NCI-H82 treated with DMSO at 0.1 percent for 48 hours (cell line): ENCODE measurements at regions not wholly inside any gene's neighbourhood (a gene's known extent, or its start where the extent isn't known, plus 50 kb on each side); places are given as distances from the start of the nearest gene placed in this dataset.

ENCODE experiments used
- DNase-seq: peaks from one replicate; lab custom pipeline; 2025; ENCODE audit not compliant: unreplicated experiment; lab: John Stamatoyannopoulos, UW

DNA sequence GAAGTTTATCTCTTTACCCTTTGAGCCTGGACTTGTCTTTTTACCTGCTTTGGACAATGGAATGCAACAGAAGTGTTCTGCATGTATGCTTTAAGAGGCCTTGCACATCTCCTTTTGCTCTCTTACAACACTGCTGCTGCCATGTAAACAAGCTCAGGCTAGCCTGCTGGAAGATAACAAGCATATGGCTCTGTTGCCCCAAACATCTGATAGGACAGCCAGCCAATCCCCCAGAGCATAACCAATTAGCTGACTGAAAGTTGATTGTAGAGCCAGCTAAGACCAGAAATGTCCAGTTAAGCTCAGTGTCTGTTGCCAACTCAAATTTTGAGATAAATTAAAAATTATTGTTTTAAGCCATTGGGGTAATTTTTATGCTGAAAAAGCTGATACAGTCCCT is 510.6 kb upstream of the CNKSR2 start:
- DNase-seq: no peak

DNA sequence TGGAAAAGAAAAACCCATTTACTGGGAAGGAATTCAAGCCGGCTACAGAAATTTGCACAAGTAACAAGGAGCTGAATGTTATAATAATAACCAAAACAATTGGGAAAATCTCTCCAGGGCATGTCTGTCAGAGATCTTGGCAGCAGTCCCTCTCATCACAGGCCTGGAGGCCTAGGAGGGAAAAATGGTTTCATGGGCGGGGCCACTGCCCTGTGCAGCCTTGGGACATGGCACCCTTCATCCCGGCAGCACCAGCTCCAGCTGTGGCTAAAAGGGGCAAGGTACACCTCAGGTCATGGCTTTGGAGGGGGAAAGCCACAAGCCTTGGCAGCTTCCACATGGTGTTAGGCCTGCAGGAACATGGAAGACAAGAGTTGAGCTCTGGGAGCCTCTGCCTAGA is 513.1 kb upstream of the CNKSR2 start:
- DNase-seq: no peak

DNA sequence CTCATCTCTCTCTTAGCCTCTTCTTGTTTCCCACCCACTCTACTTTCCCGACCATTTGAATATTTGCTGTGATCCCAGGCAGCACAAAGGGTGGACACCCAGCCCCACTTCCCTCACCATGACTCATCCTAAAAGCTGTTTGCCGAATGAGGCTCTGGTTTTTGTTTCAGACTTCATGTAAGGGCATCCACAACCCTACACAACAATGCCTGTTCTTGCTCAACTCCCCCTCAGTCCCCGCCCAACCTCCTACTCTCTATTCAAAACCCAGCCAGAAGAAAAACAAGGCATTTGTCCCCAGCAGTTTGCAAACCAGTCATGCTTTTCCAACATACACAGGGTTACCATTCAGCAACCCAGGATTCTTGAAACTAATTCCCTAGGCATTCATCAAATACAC is 516.5 kb upstream of the CNKSR2 start:
- DNase-seq: no peak

DNA sequence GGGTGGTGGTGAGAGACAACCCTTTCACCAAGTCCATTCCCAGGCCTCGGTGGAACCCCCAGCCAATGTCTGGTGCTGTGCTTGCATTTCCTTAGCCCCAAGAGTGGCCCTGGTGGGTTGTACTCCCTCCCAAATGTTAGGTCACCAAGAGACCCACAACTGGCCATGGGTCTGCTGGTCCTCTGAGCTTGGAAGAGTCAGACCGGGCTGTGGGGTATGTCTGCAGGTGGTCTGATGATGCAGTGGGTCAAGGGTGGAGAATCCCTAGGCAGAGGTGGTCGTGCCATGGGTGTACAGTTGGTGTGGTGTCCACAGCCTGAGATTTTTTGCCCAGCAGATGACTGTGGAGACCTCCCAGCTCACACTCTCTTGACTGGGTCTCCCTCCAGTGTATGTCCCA is 535.7 kb upstream of the CNKSR2 start:
- no peak for DNase-seq

DNA sequence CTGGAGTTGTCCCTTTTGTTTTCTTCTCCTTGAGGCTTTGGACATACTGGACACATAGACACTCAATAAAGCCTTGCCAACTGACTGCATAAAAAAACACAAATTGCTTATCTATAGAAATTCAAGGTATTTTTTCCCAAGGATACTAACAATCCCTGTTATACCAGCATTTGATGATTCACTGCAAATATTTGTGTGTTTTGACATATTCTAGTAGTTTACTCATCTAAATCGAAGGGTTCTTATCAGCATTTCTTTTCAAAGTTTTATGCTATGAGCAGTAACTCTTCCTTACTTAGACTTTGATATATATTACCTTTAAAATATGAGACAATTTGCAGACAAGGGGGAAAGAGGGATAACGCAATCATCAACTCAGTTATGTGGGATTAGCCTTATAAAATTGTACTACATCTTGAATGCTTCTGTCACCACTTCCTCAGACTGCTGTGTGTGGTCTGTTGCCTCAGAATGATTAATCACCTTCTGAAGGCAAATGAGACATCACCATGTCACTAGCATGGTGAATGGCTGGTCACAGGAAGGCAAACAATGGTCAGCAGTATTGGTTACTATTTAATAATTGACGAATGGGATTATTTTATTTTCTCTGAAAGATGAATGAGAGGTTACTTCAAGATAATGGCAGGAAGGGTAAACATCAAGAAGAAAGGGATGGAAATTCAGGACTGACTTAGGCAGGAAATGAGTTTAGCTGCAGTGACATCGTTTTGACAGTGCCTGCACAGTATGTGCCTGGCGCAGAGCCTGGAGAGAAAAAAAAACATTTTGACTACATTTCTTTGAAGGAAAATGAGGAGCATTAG is 544.3 kb upstream of the CNKSR2 start:
- DNase-seq: no peak

DNA sequence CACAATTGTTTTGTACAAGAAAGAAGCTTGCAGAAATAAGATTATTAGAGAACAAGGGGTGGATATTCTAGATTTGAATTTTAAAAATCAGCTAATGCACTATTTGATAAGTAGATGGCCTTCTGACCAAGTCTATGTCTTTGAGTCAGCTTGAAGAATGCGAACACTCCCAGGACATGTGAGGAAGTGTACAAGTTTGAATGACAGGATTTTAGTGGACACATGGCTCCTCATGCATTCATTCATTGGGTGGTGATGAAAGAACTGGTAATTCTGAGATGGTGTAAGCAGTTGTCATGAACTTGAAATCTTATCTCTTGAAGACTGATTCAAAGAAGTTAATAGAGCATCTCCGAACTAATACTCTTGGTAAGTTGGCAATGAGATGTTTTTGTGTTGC is 548.2 kb upstream of the CNKSR2 start:
- no peak for DNase-seq

DNA sequence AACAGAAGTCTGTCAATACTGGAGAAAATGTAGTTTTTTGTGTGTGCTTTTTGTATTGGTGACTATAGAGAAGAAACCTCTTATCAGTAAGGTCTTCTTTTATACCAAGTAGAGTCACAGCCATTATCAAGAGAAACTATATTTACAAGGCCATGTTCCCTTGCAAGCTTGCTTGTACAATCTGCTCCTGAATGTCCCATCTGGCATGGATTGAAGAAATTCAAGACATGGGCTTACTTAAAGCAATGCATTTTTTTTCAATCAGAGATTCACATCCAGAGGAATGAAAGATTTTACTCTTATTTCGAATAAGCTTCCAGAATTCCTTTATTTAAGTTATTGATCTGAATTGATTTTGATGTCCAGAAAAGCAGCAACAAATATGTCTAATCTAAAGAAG is 537.3 kb upstream of the RPS6KA3 start:
- DNase-seq: no peak

DNA sequence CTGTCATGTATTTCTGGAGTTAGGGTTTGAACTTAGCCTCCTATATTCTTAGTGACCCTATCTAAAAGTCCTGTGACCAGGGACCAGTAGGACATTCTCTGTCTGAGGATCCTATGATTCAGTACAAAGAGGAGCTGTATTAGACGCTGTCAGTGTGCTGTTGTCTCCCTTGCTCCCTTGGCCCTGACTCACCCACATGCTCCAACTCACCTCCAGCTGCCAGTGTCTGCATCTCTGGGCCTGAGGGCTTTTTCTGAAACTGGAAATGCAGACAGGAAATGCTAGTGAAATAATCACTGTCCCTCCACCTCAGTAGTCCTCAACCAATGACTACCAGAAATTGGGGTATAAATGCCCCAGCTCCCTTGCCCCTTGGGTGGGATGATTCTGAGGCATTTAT is 535.3 kb upstream of the RPS6KA3 start:
- no peak for DNase-seq

DNA sequence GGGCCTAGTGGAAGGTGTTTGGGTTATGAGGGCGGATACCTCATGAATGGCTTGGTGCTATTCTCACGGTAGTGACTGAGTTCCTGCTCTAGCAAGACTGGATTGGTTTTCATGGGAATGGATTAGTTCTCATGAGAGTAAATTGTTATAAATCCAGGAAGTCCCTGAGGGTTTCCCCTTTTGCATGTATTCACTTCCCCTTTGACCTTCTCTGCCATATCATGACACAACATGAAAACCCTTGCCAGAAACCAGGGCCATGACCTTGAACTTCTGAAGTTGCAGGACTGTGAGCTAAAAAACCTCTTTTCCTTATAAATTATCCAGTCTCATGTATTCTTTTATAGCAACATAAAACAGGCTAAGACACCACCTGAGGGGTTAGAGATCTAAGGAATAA is 529.7 kb upstream of the RPS6KA3 start:
- DNase-seq: no peak

DNA sequence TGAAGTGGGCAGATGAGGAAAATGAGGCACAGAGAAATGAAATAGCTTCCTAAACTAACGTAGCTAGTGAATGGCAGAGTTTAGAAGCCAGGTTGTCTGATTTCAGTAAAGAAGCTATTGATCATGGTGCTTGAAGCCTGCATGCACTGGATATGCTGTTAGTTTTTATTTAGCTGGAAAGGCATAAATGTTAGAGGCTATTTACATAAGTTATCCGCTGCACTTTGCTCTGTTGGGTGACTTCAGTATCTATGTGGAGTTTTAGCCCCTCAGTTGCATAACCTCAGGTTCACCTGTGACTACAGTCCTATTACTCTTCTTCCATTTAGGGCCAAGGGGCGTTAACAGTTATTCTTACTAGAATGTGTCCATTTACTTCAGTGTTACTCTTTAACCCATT is 522.4 kb upstream of the RPS6KA3 start:
- no peak for DNase-seq

DNA sequence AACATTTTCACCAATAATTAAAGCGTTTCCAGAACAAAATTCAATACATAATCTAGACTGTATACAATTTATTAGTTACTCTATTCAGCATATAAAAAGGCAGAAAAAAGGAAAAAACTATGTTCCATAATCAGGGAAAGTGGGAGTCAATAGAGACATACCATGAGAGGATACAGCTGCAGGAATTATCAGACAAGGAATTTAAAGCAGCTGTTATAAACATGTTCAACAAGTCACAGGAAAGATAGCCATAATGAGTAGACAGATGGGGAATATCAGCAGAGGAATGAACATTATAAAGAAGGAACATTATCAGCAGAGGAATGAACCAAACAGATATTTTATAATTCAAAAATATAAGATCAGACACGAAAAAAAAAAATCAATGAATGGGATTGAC is 500.6 kb upstream of the RPS6KA3 start:
- no peak for DNase-seq

DNA sequence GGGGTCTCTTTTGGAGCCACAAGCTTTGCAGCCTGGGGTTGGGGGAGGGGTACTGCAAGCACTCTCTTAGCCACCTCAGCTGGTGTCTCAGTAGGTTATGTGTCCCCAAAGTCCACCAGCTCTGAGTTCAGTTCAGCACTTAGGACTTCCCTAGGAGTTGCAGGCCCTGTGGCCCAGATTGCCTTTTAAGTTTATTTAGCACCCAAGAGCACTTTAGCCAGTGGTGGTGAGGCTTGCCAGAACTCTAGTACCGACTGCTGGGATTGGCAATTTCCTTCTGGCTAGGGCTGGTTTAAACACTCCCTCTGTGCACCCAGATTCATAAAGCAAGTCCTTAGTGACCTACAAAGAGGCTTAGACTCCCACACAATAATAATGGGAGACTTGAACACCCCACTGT is 489.9 kb upstream of the RPS6KA3 start:
- DNase-seq: no peak

DNA sequence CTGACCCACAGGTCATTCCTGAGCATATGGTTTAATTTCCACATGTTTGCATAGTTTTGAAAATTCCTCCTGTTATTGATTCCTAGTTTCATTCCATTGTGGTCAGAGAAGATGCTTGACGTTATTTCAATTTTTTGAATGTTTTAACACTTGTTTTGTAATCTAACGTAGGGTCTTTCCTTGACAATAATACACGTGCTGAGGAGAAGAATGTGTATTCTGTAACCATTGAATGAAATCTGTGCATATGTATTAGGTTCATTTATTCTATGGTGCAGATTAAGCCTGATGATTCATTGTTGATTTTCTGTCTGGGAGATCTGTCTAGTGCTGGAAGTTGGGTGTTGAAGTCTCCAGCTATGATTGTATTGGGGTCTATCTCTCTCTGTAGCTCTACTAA is 486.4 kb upstream of the RPS6KA3 start:
- no peak for DNase-seq

DNA sequence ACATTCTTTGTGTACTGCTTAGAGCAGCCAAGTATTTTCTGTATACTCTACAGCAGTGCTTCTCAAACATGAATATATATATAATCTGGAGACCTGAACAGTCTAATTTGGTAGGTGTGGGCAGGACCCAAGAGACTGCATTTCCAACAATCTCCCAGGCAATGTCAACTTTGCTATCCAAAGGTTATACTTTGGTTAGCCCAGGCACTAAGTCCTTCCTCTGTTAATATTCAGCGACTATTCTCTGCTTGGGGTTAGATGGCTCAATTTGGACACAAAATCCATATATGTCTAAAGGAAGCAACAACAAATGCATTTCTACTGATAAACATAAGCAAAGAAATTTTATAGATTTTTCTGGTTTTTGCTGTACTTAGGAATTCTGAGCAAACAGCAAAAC is 480.0 kb upstream of the RPS6KA3 start:
- DNase-seq: no peak

DNA sequence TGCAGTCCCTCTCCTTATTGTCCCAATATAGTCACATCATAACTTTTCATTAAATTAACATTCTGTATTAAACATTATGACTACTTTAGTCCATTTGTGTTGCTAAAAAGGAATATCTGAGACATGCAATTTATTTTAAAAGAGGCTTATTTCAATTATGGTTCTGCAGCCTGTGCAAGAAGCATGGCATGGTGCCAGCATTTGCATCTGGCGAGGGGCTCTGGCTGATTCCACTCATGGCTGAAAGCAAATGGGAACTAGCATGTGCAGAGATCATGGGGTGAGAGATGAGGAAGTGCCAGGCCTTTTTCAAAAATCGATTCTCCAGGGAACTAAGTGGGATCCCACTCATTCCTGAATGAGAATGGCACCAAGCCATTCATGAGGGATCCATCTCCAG is 476.3 kb upstream of the RPS6KA3 start:
- no peak for DNase-seq

DNA sequence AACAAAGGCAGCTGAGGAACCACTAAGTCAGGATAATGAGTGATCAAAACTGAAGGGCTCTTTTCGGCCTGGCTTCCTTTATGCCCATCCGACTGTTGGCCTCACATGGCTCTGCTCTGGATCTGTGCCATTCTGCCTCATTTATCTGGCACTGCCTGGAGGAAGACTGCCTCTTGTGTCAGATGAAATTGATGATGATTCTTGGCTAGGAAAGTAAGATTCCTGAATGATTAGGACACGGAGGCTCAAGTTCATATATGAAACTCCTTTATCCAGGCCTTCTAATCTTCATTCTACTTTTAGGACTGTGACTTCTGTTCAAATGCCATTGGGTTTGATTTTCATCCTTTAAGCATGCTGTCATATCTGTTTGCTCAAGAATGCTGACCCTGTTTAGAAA is 475.4 kb upstream of the RPS6KA3 start:
- DNase-seq: no peak

DNA sequence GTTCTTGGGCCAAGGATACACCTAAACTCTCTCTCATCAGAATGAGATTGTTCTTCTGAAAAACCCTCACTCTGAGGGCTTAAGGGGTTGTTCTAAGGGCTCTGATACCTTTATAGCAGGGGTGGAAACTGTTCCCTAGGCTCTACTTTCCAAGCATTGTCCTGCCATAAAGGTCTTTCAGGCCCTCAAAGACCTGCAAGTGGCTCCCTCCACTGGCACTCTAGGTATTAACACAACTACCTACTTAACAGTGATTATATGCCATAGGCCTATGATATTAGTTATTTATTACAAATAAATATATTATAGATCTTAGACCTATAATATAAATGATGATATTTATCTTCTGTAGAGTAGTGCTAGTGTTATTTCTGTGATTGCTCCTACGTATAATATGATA is 473.7 kb upstream of the RPS6KA3 start:
- no peak for DNase-seq

DNA sequence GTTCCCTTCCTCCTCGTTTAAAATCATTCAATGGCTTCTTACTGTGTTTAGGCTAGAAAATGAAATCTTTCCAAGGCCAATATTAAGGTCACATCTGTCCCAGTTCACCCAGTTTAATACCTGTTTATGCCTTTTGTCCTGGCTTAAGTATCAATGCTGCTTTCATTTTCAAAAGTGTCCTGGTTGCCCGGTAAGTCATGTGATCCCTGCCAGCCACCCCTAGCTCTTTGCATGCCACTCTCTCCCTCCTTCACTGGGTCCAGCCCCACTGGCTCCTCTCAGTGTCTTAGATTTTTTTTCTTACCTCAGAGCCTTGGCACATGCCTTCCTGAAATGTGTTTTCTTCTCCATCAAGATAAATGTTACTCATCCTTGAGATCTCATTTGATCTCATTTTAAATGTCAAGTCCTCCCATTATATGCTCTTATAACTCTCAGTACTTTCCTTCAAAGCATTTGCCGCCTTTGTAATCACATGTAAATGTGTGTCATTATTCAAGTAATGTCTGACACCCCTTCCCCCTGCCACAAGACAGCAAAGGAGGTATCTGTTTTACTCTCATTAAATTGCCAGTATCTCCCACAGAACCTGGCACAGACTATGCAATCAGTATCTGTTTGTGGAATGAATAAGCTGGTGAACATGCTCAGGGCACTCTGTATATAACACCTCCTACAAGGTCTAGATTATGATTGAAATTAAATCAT is 472.5 kb upstream of the RPS6KA3 start:
- no peak for DNase-seq

DNA sequence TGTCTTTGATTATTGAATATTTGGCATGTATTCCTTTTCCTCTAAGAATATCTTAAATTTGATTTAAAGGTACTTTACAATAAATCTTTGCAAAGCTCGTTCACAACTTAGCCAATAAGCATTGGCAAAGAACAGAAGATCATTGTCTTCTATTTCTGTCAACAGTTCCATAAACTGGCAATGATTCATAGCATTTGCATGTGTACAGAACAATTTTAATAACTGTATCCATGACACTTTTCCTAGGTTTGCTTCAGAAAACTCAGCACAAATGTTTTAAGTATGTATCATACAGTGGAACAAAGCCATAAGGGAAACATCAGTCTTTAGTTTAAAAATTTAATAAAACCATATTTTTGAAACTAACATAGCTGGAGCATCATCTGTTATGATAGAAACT is 462.7 kb upstream of the RPS6KA3 start:
- no peak for DNase-seq

DNA sequence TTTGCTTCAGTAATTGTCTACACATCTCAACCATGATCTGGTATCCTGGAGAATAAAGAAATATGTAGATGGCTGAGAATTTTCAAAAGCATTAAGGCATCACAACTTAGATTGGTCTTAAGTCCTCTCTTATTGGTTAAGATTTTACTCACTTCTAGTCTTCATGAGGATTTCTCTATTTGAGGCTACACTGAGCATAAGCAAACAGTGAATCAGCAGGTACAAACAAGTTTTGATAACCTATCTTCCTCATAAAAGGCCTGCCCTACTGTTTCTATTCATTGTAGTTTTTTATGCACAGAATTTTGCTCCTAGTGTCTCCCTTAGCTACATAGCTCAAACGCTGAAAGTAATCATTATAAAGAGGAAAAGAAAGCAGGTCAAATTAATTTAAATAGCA is 460.7 kb upstream of the RPS6KA3 start:
- DNase-seq: no peak

DNA sequence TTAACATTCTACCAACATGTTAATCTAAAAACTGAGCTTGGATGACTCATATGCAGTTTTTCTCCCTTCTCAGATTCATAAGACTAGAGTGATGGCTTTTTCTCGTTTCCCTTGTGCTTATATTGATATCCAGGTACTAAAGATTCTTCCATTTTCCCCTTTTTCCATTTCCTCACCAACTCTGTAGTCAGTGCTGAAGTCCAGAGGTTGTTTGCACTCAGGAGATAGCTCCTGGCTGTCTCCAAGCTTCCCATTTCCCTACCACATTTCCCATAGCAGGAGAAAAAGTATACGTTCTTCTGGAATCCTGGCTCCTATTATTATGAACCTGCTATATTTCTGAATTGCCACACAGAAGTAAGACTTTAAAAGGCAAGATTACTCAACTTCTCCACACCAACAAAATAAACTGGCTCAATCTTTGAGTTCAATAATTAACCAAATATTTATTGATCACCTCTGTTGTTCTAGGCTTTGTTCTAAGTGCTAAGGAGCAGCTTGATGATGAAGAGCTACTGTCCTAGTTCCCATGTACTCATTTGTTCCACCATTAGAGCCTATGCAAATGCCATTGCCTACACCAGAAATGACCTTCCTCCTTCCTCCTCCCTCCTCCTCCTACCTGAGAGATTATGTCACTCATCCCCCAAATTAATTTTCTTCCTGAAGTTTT is 454.4 kb upstream of the RPS6KA3 start:
- no peak for DNase-seq
